ENCODE measurements at regions not wholly inside any gene's neighbourhood (a gene's known extent, or its start where the extent isn't known, plus 50 kb on each side); places are given as distances from the start of the nearest gene placed in this dataset.

DNA sequence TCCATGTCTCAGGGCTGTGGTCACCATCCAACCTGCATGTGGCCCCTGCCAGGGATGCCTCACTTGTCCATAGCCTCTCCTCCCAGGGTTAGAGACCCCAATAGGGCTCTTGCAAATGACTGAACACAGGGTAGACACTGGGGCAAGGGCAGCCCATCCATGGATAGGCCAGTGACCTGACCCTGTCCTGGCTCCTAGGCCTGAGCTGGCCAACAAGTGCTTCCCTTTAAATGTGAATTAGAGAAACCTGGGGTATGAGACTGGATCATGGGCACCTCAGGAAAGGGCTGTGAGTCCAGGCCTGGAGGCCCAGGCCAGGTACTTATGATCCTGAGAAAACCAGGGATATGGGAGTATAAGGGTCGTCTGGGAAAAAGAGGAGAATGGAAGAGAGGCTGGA is 64.5 kb downstream of the COPS8 start:
- no peak for DNase-seq

DNA sequence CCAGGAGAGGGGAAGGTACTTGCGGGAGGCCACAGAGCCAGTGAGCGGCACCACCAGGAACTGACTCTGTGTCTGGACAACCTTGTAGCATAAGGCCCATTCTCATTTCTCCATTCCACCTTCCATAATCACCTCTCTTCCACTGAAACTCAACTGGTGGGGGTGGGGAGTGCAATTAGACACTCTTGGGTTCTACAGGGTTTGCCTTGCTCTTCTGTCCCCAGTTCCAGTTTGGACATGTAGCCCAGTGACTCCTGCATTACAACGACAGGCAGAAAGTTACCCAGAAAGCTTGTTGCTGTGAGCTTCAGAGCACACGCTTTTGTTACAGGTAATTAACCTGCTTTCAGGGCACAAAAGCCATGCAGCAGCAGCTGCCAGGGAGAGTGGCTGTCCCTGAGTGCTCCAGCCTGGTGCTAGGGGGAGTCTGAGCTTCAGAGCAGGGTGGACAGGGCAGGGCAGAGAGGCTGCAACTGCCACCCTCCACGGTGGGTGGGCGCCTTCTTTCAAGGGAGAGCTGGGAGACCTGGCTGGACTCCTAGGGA is 65.2 kb downstream of the COPS8 start:
- no peak for DNase-seq

- no peak for DNase-seq
These were observed 66.7 kb downstream of the COPS8 start for GRCh38 chr2:237152361-237152760.

DNA sequence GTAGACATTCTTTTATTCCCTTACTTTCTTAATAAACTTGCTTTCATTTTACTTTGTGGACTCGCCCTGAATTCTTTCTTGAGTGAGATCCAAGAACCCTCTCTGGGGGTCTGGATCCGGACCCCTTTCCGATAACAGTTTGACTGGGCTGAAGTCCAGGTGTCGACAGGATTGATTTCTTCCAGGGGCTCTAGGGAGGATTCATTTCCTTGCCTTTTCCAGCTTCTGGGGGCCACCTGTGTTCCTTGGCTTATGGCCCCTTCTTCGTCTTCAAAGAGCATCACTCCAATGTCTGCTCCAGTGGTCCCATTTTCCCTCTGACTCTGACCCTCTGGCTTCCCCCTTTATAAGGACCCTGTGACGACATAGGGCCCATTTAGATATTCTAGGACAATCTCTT is 67.5 kb downstream of the COPS8 start:
- DNase-seq: no peak

DNA sequence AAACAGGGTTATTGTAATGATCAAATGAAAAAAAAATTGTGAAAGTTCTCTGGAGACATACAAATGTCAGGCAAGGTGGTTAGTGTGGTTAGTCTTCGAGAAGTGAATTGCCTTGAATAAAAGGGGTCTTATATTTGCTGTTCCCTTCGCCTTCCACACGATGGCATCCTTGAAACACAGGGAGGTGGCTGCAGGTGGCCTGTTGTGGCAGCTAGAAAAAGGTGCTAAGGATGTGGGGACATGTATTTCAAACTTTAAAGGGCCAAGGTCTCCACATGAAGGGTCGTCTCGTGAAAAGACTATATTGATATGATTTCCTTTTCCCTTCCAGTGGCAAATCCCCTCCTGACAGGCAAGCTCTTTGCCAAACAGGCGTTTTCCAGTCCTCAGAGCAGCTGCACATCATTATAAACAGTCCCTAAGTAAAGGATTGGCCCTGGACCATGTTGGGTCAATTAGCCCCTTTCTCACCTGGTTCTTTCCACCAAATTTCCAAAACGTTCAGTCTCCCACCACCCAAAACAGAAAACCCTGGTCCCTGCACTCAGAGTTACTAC is 68.5 kb downstream of the COPS8 start:
- DNase-seq: peak; percentile 62

GRCh38 chr2:237154884-237155851 is 69.5 kb downstream of the COPS8 start:
- no peak for DNase-seq

DNA sequence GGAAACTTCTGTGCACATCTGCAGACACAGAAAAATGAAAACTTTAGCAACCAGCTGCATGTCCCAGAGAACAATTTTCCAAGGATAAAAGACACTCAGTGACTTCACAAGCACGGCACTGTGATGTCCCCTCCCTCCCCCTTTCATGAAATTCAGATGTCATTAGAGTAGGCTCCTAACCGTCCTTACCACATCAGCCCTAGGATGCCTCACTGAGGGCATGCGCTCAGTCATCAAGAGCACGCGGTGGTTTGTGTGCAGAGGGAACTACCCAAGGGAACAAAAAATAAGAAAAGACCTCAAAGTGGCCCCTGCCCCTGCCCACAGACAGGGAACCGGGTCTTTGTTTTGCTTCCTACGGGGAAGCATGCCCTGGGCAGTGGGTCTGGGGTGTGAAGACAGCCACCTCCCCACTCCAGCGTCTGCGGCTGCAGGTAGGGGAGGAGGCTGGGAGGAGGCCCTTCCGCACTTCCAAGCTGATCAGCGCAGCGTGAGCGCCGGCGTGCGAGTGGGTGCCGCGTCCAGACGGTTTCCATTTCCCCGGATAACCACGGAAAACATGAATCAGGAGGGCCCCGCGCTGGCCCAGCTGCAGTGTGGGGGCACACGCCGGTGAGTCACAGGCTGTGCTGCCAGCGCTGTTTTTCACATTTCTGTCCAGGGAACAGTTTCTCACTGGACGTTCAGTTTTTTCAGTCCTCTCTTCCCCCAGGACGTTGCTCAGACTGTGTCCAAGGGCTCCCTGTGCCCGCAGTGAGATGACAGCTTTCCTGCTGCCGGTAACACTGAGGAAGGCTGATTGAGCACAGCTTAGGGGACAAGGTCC is 70.6 kb downstream of the COPS8 start:
- no peak for DNase-seq

DNA sequence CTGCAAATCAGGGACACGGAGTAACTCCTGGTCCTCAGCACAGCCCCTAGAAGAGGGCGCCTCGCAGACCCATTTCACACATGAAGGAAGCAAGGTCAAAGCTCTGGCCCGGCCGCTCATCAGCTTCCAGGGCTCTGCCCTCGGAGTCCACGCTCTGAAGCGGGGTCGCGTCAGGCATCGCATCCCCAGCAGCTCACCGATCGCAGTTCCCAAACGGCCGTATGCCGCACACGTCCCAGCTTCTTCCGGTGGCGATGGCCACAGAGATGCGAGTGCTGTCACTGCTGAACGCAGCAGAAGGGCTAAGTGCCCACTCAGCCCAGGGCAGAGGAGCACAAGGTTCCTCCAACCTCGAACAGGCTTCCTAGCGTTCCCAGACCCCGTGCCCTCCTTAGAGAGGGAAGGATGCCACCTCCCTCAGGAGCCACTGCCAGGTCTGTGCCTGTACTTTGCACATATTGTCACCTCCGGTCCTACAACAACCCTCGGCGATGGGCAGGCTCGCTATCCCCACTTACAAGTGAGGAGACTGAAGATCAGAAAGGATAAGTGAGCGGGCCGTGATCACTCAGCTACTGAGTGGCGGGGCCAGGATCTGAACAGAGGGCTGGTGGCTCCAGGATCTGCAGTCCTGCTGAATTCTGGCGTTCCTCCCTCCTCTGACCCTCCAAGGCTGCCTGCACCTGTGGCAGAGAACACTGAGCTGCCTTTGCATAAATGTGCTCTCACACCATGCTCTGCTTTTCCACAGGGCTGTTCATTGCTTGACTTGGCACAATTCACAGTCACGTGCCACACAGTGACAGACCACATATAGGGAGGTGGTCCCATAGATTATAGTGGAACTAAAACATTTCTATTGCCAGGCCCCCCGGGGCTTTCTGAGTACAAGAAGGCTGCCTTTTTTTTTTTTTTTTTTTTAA is 71.4 kb downstream of the COPS8 start:
- no peak for DNase-seq

DNA sequence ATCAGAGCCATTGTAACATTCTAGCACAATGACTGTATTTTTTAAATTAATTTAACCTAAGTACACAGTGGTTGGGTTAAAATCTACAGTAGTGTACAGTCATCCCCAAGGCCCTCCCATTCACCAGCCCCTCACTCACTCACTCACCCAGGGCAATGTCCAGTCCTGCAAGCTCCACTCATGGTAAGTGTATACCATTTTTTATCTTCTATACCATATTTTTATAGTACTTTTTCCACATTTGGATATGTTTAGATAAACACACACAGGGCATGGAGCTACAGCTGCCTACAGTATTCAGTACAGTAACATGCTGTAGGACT is 72.1 kb downstream of the COPS8 start:
- no peak for DNase-seq

- DNase-seq: no peak
These were observed 72.5 kb downstream of the COPS8 start for GRCh38 chr2:237158194-237158593.

GRCh38 chr2:237159006-237159911 is 73.6 kb downstream of the COPS8 start:
- no peak for DNase-seq

GRCh38 chr2:237160271-237160919 is 74.7 kb downstream of the COPS8 start:
- no peak for DNase-seq

GRCh38 chr2:237161189-237161588 is 75.5 kb downstream of the COPS8 start:
- no peak for DNase-seq

GRCh38 chr2:237162959-237163358 is 77.3 kb downstream of the COPS8 start:
- no peak for DNase-seq

- DNase-seq: no peak
These were observed 78.9 kb downstream of the COPS8 start for GRCh38 chr2:237164474-237165042.

GRCh38 chr2:237165405-237166276 is 80.0 kb downstream of the COPS8 start:
- no peak for DNase-seq

- no peak for DNase-seq
These were observed 81.3 kb downstream of the COPS8 start for GRCh38 chr2:237167038-237167437.

DNA sequence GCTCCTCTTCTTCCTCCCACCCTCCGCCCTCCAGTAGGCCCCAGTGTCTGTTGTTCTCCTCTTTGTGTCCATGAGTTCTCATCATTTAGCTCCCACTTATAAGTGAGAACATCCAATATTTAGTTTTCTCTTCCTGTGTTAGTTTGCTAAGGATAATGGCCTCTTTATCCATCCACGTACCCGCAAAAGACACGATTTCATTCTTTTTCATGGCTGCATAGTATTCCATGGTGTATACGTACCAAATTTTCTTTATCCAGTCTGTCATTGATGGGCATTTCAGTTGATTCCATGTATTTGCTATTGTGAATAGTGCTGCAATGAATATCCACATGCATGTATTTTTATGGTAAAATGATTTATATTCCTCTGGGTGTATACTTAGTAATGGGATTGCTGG is 82.2 kb downstream of the COPS8 start:
- DNase-seq: no peak

DNA sequence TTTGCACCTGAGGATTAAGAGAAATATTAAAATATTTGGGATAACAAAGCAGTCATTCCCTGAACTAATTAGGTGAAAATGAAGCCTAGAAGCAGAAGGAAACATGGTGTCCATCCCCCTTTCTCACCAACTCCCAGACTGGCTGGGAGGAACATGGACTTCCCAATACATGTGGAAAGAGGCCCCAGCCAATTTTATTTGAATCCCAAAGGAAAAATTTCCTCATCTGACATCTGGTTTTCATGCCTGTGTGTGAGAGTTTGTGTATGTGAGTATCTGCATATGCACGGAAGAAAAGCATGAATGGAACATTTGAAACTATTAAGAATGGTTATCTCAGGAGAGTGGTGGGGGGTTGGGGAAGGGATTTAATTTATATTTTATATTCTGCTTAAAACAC is 84.3 kb downstream of the COPS8 start:
- DNase-seq: no peak
